ENCODE measurements at regions not wholly inside any gene's neighbourhood (a gene's known extent, or its start where the extent isn't known, plus 50 kb on each side); places are given as distances from the start of the nearest gene placed in this dataset.

- Histone ChIP-seq H3K27ac (no peak overlapping the region), H3K4me3 (no peak overlapping the region), H3K4me1 (ENCODE audit: control insufficient read depth in 1 of 2, low read depth in 2 of 2) (no peaks in the 10 kb centered on the region), H3K9me3 (no peaks in the 10 kb centered on the region), H3K27me3 (replicated peaks; ENCODE audit: insufficient read depth) (no peaks in the 10 kb centered on the region), H3K36me3 (no peaks in the 10 kb centered on the region)
- no peak for ATAC-seq (ENCODE audit: insufficient number of reproducible peaks, low FRiP score, low read depth)
- no peak for DNase-seq (ENCODE audit: low spot score)
- no peak for TF ChIP-seq CTCF (IDR thresholded peaks at IDR 0.05)
These were observed 437.0 kb downstream of the HRH4 start for GRCh38 chr18:24897461-24897860.

GRCh38 chr18:24910221-24910620, 441.7 kb downstream of the ZNF521 start:
- no peak for ATAC-seq (ENCODE audit: insufficient number of reproducible peaks, low FRiP score, low read depth)
- no peak overlapping the region for H3K27ac ChIP-seq
- no peak for TF ChIP-seq CTCF (IDR thresholded peaks at IDR 0.05)

GRCh38 chr18:24913507-24914170, 438.3 kb downstream of the ZNF521 start:
- no peak for ATAC-seq (ENCODE audit: insufficient number of reproducible peaks, low FRiP score, low read depth)
- no peaks in the 10 kb centered on the region for H3K36me3 ChIP-seq

More at GRCh38 chr18:24910221-24910620, 441.7 kb downstream of the ZNF521 start:
- Histone ChIP-seq H3K9me3 (no peaks in the 10 kb centered on the region), H3K27me3 (replicated peaks; ENCODE audit: insufficient read depth) (no peaks in the 10 kb centered on the region), H3K4me1 (ENCODE audit: control insufficient read depth in 1 of 2, low read depth in 2 of 2) (no peaks in the 10 kb centered on the region), H3K4me3 (no peak overlapping the region), H3K36me3 (no peaks in the 10 kb centered on the region)
- no peak for DNase-seq (ENCODE audit: low spot score)

GRCh38 chr18:24914171-24914525, 437.8 kb downstream of the ZNF521 start:
- H3K27ac ChIP-seq: no peak overlapping the region
- H3K27me3 ChIP-seq (replicated peaks; ENCODE audit: insufficient read depth): no peaks in the 10 kb centered on the region
- no peak for ATAC-seq (ENCODE audit: insufficient number of reproducible peaks, low FRiP score, low read depth)
- H3K4me1 ChIP-seq (ENCODE audit: control insufficient read depth in 1 of 2, low read depth in 2 of 2): no peaks in the 10 kb centered on the region
- no peaks in the 10 kb centered on the region for H3K9me3 ChIP-seq
- no peaks in the 10 kb centered on the region for H3K36me3 ChIP-seq
- TF ChIP-seq CTCF (IDR thresholded peaks at IDR 0.05): no peak
- no peak overlapping the region for H3K4me3 ChIP-seq
- DNase-seq (ENCODE audit: low spot score): no peak

More at GRCh38 chr18:24913507-24914170, 438.3 kb downstream of the ZNF521 start:
- H3K27me3 ChIP-seq (replicated peaks; ENCODE audit: insufficient read depth): no peaks in the 10 kb centered on the region
- TF ChIP-seq CTCF (IDR thresholded peaks at IDR 0.05): no peak
- no peak overlapping the region for H3K4me3 ChIP-seq
- H3K4me1 ChIP-seq (ENCODE audit: control insufficient read depth in 1 of 2, low read depth in 2 of 2): no peaks in the 10 kb centered on the region
- no peak for DNase-seq (ENCODE audit: low spot score)
- no peak overlapping the region for H3K27ac ChIP-seq
- no peaks in the 10 kb centered on the region for H3K9me3 ChIP-seq

- TF ChIP-seq CTCF (IDR thresholded peaks at IDR 0.05): no peak
- H3K27me3 ChIP-seq (replicated peaks; ENCODE audit: insufficient read depth): no peaks in the 10 kb centered on the region
- ATAC-seq (ENCODE audit: insufficient number of reproducible peaks, low FRiP score, low read depth): no peak
- H3K36me3 ChIP-seq: no peaks in the 10 kb centered on the region
- no peak overlapping the region for H3K27ac ChIP-seq
- no peaks in the 10 kb centered on the region for H3K4me1 ChIP-seq (ENCODE audit: control insufficient read depth in 1 of 2, low read depth in 2 of 2)
- DNase-seq (ENCODE audit: low spot score): no peak
- no peaks in the 10 kb centered on the region for H3K9me3 ChIP-seq
- H3K4me3 ChIP-seq: no peak overlapping the region
These were observed 437.3 kb downstream of the ZNF521 start for GRCh38 chr18:24914685-24915084.

Data from thoracic aorta (tissue), 2 donors.